ENCODE measurements at regions not wholly inside any gene's neighbourhood (a gene's known extent, or its start where the extent isn't known, plus 50 kb on each side); places are given as distances from the start of the nearest gene placed in this dataset.
"Not testable (repeated sequence)": the region's sequence is repeated elsewhere in the genome, so short reads cannot be mapped to it uniquely, and the experiment has no call there.

GRCh38 chr5:152686931-152687330 is 281.9 kb upstream of the NMUR2 start:
- DNase-seq (ENCODE audit: low read depth in 2 of 3, low spot score in 2 of 3) = no peak

- DNase-seq (ENCODE audit: low read depth in 2 of 3, low spot score in 2 of 3) = no peak
Observed at GRCh38 chr5:152688561-152689249, 283.6 kb upstream of the NMUR2 start.

DNA sequence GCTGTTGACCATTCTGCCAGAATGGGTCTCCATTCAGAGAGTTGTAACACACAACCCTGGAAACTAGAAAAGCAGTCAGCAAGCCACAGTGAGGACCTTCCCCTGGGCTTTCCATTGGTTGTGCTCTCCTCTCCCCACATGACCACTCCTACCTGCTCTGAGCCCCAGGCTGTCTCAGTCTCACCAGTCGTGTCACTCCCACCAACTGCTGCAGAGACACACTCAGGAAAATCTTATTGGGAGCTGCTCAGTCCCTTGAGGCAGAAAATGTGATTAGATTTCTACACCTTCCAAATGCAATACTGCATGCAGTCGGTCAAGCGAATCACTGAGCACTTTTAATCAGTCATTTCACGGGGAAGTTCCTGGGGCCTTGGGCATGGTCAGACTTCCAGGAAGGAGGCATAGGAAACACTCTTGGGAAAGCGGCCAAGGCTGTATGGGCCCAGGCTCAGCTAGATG is 284.2 kb upstream of the NMUR2 start:
- no peak for DNase-seq (ENCODE audit: low read depth in 2 of 3, low spot score in 2 of 3)

DNA sequence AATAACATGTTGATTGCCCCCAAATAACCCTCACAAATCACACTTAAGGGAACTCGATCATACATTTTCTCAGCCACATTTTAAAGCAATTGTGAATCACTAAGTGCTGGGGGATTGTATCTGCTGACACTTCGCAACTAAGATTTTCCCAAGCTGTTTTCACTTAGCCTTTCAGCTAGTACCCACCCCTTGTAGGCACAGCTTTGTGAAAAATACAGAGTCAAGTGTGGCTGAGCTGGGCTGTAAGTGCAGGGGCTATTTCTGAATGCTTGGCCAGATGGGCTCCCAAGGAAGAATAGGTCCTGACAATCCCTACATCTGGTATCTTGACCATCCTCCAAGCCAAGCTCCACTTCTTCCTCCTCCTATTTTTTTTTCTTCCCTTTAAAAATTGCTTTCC is 289.2 kb upstream of the NMUR2 start:
- DNase-seq (ENCODE audit: low read depth in 2 of 3, low spot score in 2 of 3) = no peak

DNA sequence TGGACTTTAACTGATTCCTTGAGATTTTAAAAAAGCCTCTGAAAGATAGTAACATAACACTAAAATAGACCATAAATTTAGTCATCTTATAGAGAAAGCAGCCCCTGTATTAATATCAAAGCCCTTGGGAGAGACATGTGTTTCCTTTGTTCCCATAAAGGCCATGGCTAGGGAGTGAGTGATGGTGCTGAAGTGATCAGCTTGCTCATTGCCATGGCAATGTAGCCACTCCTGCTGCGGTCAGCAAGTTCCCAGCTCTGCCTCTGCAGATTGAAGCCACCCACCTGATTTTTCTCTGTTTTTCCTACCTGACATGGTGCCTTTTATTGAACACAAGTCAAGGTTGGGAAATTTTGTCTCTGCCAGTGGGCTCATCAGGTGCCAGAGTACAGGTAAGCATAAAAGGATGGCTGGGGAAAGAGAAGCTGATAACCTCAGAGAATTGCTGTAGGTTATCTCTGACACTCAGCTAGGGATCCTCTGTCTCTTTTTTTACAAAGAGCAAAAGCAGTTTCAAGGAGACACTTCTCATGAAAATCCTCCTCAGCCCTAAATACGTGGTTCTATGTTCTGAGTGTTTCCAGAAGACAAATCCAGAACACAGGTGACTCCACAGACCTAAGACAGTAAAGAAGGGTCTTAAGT is 296.3 kb upstream of the NMUR2 start:
- DNase-seq (ENCODE audit: low read depth in 2 of 3, low spot score in 2 of 3) = no peak

DNA sequence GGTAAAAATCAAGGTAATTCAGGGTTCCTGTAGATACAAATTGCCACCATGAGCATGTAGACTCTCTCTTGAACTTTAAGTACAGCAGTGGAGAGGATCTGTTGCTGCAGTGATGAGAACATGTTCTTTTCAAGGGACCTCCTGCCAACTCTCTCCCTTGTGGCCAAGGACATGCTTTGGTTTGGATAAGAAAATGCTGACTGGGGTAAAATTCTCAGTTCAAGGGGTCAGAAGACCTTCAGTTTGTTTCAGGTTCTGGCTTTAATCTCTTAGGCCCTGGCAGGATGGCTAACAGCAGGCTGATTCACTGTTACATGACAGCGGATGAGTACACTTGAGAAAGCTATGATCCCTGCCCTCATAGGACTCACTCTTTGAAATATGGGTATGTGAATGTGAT is 299.2 kb upstream of the NMUR2 start:
- DNase-seq (ENCODE audit: low read depth in 2 of 3, low spot score in 2 of 3) = no peak

DNA sequence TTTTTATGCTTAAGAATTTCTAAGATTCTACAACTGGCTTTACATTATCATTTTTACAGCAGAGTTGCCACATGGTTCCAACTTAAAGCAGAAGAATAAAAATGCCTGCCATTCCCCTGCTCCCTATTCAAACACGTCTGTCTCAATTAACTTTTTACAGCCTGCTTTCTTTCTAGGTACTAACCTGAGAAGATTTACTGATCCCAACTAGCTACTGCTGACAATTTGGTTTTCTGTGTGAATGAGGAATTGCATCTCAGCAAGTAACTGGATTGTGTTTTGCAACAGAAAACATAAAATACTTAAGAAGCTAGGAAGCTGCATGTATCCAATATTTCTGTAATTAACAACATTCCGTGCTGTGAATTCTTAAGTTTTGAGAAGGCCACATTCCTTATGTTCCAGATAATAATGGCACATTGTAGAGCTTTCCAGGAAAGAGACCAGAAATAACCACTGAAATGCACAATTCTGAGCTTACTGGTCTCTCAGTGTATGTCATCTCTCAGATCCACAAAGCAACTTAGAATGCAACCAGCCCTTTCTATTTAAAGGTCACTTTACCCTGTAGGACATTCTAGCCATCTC is 306.8 kb upstream of the NMUR2 start:
- DNase-seq (ENCODE audit: low read depth in 2 of 3, low spot score in 2 of 3) = no peak

- no peak for DNase-seq (ENCODE audit: low read depth in 2 of 3, low spot score in 2 of 3)
Observed at GRCh38 chr5:152717393-152717792, 312.3 kb upstream of the NMUR2 start.

DNA sequence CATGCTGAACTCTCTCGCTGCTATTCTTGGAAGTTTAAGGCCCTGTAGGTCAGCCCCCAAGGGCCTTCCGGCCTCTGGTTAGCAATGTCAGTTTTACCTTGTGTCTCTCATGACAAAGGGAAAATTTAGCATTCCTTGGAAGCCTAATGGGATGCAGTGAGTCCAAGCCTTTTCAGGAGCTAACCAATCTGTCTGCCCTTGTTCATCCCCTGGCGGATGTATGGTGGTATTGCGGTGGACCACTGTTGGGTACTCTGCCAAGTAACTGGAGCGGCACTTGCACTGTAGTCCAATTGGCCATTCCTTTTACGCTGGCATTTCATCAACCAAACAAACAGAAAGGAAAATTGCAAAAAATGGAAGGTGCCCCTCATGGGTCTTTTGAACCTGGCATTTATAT is 318.4 kb upstream of the NMUR2 start:
- DNase-seq (ENCODE audit: low read depth in 2 of 3, low spot score in 2 of 3) = no peak

GRCh38 chr5:152730176-152730575 is 325.1 kb upstream of the NMUR2 start:
- DNase-seq (ENCODE audit: low read depth in 2 of 3, low spot score in 2 of 3) = no peak

GRCh38 chr5:152736906-152737305 is 331.8 kb upstream of the NMUR2 start:
- no peak for DNase-seq (ENCODE audit: low read depth in 2 of 3, low spot score in 2 of 3)

DNA sequence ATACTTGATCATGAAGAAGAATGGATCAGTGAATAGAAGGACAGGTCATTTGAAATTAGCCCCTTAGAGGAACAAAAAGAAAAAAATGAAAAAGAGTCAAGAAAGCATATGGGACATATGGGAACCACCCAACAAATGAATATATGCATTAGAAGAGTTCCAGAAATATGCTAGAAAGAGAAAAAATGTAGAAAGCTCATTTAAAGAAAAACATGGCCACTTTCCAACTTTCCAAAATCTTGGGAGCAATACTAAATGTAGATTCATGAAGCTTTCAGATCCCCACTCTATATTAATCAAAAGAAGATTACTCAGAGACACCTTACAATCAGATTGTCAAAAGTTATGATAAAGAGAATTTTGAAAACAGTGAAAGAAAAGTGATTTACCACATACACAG is 334.8 kb upstream of the NMUR2 start:
- no peak for DNase-seq (ENCODE audit: low read depth in 2 of 3, low spot score in 2 of 3)

- DNase-seq (ENCODE audit: low read depth in 2 of 3, low spot score in 2 of 3) = not testable (repeated sequence)
Observed at GRCh38 chr5:152741126-152741525, 336.0 kb upstream of the NMUR2 start.

DNA sequence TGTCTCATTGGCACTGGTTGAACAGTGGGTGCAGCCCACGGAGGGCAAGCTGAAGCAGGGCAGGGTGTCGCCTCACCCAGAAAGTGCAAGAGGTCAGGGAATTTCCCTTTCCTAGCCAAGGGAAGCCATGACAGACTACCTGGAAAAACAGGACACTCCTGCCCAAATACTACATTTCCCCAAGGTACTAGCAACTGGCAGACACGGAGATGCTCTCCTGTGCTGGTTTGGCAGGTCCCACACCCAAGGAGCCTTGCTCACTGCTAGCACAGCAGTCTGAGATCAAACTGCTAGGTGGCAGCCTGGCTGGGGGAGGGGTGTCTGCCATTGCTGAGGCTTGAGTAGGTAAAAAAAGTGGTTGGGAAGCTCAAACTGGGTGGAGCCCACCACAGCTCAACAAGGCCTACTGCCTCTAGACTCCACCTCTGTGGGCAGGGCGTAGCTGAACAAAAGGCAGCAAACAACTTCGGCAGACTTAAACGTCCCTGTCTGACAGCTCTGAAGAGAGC is 382.7 kb upstream of the NMUR2 start:
- DNase-seq (ENCODE audit: low read depth in 2 of 3, low spot score in 2 of 3) = not testable (repeated sequence)

- no peak for DNase-seq (ENCODE audit: low read depth in 2 of 3, low spot score in 2 of 3)
Observed at GRCh38 chr5:152801886-152802285, 396.8 kb upstream of the NMUR2 start.

DNA sequence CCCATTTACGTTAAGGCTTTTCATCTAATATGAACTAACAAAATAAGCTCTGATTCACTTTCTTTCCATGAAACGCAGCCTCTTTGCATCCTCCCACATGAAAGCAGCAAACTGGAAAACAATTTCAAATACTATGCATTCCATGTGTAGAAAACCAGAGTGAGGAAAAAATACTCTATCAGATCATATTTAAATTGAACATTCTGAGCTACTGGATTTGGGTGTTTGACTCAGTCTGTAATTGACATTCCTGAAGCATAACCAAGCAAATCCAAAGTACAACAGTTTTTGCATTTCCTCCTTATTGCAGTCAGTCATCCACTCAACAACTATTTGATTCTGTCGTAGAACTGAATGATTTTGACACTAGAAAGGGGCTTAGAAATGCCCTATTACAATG is 399.1 kb upstream of the NMUR2 start:
- DNase-seq (ENCODE audit: low read depth in 2 of 3, low spot score in 2 of 3) = no peak

- DNase-seq (ENCODE audit: low read depth in 2 of 3, low spot score in 2 of 3) = no peak
Observed at GRCh38 chr5:152811988-152812387, 406.9 kb upstream of the NMUR2 start.

DNA sequence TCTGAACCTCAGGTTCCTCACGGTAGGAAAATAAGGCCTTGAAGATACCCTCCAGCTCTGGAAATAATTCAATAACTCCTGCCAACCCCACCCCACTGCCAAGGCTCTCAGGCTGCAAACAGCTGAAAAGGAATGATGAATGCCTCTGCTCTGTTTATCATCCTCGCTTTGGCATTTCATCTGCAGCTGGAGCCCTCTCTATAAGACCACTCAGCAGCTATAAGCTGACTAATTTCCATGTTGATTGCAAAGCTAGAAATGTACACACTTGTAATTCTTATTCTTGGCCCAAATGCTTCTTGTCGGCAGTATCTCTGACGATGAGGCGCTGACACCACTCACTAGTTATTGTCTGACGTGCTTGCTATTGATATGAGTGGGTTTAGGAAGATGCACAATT is 408.4 kb upstream of the NMUR2 start:
- DNase-seq (ENCODE audit: low read depth in 2 of 3, low spot score in 2 of 3) = no peak

DNA sequence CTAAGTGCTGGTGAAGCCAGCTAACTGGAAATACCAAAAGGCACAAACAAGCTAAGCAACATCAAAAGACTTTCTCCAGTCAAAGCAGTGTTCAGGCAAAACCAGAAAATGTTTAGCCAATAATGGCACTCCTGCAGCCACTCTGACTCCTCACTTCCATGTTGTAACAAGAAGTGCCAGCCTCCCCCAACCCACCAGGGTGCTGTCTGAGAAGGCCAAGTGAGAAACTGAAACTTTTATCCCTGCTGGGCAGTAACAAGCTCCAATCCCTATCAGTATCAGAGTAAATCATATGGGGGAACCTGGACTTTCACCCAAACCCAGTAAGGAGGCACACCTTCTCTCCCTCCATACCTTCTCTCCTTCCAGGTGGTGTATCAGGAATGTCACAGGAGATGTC is 414.8 kb upstream of the NMUR2 start:
- DNase-seq (ENCODE audit: low read depth in 2 of 3, low spot score in 2 of 3) = no peak

- no peak for DNase-seq (ENCODE audit: low read depth in 2 of 3, low spot score in 2 of 3)
Observed at GRCh38 chr5:152824316-152824715, 419.2 kb upstream of the NMUR2 start.

DNA sequence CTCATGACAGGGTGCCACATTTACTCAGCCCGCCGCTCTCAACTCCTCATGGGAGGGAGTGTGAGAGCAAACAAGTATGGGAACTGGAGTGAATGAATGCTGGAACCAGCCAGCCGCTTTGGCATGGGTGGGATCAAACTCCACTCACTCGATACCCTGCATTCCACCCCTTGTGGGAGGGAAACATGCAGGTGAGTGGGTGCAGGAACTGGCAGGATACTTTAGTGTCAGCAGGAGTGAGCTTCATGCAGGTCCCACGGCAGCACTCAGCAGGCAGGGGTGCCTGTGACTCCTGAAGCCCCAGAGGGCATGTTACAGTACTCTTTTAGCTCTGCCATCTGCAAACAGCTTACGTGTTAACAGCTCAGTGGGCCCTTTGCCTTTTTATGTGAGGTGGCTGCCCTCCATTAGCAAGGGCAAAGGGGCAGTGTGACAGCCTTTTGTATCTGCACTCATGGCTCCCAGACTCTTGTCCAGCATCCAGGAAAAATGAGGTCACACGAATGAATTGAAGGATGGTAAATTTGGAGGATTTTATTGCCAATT is 433.2 kb upstream of the NMUR2 start:
- DNase-seq (ENCODE audit: low read depth in 2 of 3, low spot score in 2 of 3) = no peak

DNA sequence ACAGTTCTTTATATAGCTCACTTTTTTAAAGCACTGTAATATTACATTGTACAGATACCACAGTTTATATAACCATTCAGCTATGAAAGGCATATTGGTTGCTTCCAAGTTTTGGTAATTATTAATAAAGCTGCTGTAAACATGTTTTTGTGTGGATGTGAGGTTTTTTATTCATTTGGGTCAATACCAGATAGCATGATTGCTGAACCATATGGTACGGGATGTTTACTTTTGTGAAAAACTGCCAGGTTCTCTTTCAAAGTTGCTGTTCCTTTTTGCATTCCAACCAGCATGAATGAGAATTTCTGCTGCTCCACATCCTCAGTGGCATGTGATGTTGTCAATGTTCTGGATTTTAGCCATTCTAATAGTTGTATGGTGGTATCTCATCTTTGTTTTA is 439.6 kb upstream of the NMUR2 start:
- DNase-seq (ENCODE audit: low read depth in 2 of 3, low spot score in 2 of 3) = no peak
